Endometrium (tissue), 2 donors: ENCODE measurements at regions not wholly inside any gene's neighbourhood (a gene's known extent, or its start where the extent isn't known, plus 50 kb on each side); places are given as distances from the start of the nearest gene placed in this dataset.
"Not testable (repeated sequence)": the region's sequence is repeated elsewhere in the genome, so short reads cannot be mapped to it uniquely, and the experiment has no call there.

ENCODE experiments used
- FAIRE-seq: peaks from 2 replicates; lab custom pipeline; 2012; peaks lifted over from hg19 to GRCh38; lab: Jason Lieb, UNC
- donor health status: control.
- donor health status: control.

DNA sequence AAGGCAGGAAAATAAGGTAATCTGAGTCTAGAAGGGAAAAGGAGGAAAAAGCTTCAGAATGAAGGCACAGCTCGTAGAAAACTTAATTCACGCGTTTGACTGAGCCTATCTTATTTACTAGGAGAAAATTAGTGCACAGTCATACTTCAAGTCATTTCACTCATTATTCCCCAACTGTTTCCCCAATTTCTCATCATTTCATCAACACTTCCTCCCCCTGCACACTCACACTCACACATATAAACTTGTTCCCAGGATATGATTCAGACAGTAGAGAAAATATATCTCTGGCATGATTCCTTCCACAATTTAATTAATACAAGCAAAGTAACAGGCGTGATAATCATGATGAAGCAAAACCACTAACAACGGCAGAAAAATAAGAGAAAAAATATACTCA is 94.5 kb upstream of the F13A1 start:
- FAIRE-seq, result no peak

DNA sequence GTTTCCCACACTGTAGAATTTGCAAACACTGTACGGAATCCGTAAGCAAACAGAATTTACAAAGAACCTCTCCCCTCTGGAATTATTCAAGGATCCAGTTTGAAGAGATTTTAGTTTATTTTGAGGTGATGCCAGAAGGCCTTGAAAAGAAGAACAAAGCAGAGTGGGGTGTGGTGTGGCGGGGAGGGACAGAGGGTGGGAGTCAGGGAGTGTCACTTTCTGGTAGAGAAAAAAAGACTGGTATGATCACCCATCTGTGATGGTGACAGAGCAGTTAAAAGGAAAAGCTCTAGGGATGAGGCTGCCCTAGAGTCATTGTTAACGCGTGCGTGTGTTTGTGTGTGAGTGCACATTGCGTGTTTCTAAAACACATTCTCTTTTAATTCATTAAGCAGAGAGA is 97.0 kb upstream of the F13A1 start:
- FAIRE-seq, result no peak

DNA sequence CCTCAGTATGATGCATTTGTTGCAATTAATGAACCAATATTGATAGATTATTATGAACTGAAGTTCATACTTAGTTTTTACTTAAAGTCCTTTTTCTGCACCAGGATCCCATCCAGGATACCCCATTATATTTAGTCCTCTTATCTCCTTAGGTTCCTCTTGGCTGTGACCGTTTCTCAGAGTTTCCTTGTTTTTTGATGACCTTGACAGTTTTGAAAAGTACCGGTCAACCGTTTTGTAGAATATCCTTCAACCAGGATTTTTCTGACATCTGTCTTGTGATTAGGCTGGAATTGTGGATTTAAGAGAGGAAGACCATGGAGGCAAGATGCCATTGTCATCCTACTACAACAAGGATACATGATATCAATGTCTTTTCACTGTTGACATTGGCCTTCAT is 98.0 kb upstream of the F13A1 start:
- no peak for FAIRE-seq

DNA sequence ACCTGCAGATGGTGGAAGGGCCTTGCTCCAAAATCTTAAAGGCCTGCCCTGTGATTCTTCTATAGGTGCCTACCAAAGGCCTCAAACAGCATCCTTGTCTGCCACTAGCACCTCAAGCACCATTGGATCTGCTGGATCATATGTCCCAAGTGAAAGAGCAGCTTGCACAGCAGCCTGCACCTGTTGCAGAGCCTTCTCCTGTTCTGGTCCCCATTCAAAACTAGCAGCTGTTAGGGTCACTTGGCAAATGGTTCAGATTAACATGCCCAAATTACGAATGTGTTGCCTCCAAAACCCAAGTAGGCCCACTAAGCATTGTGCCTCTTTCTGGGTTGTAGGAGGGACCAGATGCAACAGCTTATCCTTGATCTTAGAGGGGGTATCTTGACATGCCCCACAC is 99.6 kb upstream of the F13A1 start:
- FAIRE-seq, result no peak

DNA sequence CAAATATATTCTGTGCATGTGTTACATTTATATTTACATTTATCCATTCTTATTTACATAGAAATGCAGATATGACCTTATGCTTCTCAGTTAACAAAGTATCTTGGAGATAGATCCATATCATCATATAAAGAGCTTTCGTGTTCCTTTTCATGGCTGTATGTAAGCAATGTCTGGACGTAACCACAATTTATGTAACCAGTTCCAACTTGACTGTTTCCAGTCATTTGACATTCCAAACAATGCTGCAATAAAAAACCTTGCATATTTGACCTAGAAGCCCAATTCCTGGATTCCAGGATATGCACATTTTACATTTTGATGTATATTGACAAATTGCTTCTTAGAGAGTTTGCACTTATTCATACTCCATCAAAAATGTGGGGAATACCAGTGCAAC is 113.7 kb upstream of the F13A1 start:
- FAIRE-seq, result no peak

DNA sequence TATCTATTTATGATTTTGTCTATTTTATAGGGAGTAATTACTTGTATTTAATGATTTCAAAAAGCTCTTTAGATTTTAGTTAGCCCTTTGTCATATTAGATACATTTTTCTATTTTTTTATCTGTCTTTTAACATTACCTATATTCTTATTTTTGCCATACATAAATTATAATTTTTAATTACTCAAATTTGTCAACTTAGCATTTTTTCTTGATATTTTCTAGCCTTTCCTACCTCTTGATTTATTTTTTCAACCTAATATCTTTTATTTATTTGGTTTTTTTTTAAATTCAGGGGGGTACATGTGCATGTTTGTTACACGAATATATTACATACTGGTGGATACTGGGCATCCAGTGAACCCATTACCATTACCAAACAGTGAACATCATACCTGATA is 114.3 kb upstream of the F13A1 start:
- FAIRE-seq, result peak; percentile 58

DNA sequence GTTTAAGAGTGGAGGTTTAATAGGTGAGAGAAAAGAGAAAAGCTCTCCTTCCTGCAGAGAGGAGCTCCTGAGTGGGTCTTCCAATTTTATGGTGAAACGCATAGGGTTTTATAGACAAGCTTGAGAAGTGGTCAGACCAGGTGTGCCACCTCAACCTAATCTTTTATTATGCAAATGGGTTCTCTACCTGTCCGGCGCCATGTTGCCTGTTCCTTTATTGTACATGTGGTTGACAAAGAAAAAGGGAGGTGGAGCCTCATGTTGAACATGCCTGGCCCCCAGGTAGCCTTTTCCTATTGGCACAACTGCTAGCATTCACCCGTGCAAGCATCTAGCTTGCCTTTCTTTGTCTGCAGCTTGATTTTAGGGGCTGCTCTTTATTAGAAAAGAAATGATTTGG is 115.9 kb upstream of the F13A1 start:
- no peak for FAIRE-seq

DNA sequence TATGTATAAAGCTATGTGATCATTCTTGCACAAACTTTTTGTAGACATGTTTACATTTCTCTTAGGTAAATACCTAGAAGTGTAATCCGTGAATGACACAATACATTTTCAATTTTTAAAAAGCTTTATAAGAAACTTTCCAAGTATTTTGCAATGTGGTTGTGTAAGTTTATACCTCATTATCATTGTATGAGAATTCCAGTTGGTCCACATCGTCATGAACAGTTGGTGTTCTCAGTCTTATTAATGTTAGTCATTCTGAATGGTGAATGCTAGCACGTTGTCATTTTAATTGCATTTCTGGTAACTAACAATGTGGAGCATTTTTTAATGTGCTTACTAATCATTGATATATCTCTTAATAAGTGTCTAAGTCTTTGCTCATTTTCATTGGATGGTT is 116.5 kb upstream of the F13A1 start:
- no peak for FAIRE-seq

DNA sequence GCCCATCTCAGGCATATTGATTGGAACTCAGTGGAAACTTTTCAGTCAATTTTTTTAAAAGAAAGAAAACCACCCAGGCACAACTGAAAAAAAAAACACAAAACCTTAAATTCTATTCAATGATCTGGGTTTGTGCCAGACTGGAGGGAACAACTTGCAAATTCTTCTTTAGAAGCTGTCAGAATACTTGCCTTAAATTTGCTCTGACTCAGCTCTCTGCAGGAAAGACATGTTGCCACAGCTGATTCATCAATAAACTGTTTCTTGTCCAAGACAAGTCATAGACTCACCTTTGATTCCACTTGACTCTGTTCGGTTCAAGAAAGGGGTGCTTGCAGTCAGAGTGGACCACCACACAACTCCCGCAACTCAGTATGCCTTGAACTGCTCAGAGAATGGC is 117.8 kb upstream of the F13A1 start:
- no peak for FAIRE-seq

DNA sequence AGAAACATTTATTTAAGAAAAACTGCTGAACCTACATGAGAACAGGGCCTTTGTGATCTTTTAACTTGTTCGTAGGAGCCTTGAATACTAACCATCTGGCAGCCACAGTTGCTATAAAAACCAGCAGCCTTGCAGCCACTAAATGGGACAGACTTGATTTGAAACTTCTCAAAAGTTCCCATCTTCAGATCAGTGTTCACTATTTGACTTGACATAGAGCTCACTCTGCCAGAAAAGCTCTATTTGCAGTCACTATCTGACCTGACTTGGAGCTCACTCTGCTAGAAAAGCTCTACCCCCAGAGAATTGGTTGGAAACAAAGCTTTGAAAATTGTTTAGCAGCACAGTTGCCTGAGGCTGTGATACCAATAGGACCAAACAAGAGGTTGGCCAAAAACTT is 119.3 kb upstream of the F13A1 start:
- FAIRE-seq, result no peak

DNA sequence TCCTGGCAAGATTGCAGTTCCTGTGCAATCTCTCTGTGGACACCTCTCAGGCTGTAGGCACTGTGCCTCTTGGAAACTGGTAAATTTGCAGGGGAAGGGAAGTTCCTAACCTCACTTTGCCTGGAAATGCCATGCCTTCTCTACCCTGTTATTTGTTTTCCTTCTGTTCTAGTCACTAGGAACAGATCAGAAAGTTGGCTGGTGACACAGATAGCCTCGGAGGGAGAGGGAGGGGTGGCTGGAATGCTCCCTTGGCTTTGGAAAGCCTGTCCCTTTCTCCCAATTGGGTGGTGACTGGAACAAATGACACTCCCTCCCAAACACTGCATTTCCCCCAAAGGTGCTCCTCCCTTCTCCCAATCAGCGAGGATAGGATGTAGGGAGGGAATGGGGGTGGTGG is 131.5 kb upstream of the F13A1 start:
- no peak for FAIRE-seq

DNA sequence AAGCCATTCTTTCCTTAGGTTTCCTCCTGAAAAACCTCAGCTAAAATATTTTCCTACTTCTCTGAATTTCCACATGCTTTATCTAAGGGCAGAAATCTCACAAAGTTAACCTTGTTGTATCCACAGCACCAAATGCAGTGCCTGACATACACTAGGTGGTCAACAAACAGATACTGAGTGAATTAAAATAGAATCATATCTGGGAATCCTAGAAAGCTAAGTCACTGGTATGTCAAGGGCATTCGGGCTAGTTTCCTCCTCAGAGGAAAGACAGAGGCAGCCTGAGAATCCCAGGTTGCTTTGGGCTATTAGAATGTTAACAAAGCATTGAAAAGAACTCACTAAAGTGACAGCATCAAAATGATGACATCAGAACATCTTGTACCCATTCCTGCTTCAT is 132.7 kb upstream of the F13A1 start:
- FAIRE-seq, result no peak

DNA sequence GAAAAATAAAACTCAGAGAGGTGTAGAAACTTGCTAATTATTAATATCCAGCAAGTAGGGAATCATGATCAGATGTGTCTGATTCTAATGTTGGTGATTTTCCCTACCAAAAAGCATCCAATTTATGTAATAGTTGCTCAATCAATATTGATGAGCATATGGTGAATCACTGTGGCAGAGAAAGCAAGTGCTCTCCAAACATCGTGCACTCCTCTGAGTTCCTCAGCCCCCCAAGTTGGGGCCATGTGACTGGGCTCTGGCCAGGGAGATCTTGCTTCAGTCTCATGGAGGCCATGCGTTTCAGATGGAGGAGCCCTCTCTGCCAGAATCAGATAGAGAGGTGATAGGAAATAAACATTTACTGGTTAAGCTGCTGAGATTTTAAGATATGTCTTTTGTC is 133.2 kb upstream of the LY86 start:
- FAIRE-seq, result no peak

DNA sequence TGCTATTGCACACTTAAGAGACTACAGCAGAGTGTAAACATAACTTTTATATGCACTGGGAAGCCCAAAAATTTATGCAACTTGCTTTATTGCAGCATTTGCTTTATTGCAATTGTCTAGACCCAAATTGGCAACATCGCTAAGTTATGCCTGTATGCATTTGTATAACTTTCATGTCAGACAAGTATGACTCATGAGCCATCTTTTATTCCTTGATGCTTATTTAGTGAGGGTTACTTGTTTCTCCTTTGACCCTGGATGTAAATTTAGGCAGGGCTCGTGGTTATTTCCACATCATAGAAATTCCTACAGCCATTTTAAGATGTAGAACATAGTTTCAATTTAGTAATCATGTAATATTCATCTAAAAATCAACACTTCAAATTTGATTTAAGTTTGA is 130.3 kb upstream of the LY86 start:
- FAIRE-seq, result no peak

DNA sequence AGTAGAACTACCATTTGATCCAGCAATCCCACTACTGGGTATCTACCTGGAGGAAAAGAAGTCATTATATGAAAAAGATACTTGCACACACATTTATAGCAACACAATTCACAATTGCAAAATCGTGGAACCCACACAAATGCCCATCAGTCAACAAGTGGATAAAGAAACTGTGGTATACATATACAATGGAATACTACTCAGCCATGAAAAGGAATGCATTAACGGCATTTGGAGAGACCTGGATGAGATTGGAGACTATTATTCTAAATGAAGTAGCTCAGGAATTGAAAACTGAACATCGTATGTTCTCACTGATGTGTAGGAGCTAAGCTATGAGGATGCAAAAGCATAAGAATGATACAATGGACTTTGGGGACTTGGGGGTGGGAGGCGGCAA is 128.6 kb upstream of the LY86 start:
- not testable (repeated sequence) for FAIRE-seq

DNA sequence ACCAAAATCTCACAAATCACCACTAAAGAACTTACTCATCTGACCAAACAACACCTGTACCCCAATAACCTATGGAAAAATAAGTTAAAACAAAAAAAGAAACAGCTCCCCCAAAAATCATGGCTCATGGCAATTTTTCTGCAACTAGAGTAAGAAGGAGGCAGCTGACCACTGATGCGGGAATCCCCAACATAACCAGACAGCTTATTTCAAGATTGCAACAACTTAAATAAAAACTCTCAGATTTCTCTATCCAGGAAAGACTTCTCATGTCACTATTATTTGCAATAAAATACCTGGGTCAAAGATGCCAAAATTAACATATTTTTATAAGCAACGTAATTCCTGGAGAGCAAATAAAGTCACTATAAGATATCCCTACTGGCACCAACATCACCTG is 128.1 kb upstream of the LY86 start:
- FAIRE-seq, result no peak

DNA sequence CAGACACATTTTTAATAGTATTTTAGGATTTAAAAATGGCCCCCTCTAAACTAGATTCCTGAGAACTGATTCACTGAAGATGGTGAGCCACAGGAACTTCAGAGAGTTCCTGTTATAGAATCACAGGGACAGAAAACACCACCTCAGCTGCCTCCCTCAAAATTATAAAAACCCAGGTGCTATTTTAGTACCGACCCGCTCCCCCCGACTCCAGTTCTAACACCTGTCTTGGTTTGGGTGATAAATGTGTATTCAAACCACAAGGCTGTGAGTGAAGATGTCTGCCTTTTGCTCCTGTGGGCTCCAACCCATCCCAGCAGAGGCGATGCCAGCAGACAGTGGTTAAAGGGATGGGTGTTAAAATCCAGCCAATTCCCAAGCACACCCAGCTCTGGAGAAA is 127.4 kb upstream of the LY86 start:
- no peak for FAIRE-seq

DNA sequence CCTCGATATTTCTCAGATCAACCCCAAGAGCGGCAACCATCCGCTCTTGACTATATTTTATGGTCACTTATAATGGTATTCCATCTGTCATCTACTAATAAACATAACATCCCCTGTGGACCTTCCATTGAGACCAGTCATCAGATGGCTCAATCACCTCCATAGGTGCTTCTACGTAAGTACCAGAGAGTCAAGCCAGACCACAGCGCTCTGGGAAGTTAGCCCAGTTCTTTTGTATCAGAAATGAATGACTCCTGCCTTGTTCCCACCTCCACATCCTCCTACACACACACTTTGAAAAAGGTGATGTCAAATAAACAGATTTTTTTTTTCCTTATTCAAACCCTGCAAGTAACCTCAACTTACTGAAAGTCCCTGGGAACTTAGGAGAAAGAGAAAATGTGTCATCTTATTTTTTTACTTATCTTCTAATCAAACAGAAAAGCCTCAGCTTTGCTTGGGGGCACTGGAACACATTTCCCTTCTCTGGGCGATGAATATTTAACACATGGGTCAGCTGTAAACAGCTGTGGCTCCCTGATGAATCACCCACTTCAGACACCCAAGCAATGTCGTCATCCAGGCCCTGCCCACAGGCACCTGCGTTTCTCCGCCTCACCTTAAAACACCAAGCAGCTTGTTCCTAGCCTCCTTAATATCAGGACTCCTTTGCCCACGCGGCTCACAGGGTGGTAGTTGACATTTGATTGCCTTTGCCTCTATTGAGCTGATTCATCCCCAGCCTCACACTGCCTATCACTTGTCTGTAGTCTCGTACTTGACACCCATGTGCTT is 121.4 kb upstream of the LY86 start:
- no peak for FAIRE-seq

DNA sequence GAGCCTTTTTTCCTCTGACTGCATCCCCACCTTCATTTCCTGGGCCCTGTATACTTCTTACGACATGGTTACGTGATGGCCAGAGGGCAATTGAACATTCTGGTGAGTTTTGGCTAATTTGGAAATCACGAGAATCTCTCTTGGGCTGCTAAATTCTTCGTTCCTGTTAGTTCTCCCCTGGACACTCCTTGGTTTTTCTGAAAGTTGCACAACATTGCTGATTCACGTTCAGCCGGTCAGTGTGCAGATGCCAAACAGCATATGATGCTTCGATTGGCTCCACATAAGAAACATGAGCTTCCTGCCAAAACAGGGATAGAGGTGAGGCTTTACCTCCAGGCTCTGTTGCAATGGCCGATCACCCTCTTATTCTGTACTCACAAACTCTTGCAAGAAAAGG is 119.4 kb upstream of the LY86 start:
- FAIRE-seq, result no peak

DNA sequence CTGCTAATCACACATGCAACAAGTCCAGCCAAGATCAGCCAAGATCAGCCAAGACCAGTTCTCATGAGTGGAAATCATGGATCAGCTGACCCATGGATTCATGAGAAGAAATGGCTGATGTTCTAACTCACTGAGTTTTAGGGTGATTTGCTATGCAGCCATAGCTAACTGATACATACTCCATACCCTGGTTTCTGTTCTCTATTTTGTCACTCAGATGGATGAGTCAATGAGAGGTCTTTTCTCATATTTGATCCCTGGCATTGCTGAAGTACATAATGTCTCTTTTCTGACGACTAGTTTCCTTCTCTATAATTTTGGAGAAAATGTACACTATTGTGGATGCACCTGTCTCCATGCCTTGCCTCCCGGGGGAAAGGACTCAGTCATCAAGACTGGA is 118.4 kb upstream of the LY86 start:
- no peak for FAIRE-seq

DNA sequence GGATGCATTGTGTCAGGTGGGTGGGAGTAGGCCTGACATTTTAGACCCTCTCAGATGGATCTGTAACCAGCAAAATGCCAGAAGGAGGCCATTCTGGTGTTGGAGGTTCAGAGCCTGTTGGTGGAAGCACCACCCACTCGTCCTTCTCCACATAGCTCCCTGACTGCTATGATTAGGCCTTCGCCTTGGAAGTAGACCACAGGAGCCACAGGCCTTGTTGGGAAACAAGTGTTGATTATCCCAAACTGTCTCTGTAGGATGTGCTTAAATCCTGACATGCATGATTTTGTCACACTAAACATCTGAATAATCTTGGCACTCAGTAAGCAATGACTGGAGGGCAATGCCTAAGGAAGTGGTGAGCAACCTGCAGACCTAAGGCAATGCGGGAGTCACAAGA is 117.2 kb upstream of the LY86 start:
- FAIRE-seq, result no peak

DNA sequence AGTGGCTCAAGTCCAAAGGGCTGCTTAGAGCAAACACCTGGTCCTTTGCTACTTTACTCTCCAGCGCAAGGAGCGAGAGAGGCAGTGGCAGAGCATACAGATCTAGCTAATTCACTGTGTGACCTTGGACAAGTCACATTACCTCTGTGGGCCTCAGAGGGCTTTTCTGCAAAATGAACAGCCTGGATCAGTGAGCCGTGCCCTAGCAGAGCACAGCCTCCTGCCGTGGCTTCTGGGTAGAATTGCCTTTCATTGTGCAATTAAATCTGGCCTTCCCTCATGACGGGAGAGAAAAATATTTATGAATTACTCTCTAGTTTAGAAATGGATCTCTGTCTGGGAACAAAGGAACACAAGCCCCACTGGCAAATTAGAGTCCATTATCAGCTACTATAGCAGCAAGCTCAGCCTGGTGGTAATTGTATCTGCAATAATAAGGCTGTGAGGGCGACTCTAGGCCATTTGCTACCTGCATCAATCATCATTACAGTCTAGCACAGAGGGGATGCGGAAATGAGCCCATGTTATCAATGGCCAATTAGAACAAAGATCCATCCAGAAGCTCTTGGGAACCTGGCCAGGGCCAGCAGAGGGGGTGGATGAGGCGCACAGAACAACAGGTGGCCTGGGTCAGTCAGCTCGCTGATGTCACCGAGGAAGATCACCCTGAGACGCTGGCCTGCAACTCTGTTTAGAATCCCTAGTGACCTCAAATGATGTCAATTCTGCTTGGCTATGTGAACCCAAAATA is 114.2 kb upstream of the LY86 start:
- no peak for FAIRE-seq

DNA sequence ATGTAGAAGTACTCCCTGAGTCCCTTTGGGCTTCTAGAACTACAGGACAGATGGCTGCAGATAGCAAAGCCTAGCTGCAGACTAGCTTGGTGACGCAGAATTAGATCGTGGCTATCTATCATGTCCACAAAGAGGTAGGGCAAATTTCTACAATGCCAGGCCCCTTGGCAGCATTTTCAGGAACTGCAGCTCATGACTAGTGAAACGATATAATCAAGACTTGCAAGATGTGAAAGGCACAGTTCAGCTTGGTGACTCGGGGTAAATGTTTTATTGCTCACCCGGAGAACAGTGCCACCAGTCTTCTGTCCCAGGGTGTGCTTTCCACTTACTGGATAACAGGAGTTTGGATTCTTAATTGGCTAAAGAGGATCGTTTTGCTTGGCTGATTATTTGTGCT is 108.7 kb upstream of the LY86 start:
- no peak for FAIRE-seq

DNA sequence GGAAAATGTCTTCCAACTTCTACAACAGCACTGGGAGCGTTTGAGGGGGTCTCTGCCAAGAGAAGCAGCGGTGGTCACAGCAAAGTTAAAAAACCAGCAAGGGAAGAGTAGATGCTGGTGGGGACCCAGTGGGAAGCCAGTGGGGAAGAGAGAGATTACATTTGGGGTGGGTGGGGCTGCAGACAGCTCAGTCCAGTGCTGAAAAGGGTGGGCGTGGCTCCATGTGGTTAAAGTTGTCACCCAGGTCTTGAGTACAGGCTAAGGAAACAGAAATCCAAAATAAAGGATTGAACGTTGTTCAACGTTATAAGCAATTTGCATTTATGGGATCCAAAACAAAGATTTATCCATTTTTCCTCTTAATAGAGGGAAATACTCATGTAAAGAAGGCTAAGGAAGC is 106.3 kb upstream of the LY86 start:
- FAIRE-seq, result no peak
